Suppressor macrophage treated with lipopolysaccharide for 1 hour (primary cell): ENCODE measurements at regions not wholly inside any gene's neighbourhood (a gene's known extent, or its start where the extent isn't known, plus 50 kb on each side); places are given as distances from the start of the nearest gene placed in this dataset.

Source experiments
- DNase-seq, 3 donors: peaks; one replicate each; pipeline ENCODE4 v3.0.0-alpha.2; 2020 to 2022

DNA sequence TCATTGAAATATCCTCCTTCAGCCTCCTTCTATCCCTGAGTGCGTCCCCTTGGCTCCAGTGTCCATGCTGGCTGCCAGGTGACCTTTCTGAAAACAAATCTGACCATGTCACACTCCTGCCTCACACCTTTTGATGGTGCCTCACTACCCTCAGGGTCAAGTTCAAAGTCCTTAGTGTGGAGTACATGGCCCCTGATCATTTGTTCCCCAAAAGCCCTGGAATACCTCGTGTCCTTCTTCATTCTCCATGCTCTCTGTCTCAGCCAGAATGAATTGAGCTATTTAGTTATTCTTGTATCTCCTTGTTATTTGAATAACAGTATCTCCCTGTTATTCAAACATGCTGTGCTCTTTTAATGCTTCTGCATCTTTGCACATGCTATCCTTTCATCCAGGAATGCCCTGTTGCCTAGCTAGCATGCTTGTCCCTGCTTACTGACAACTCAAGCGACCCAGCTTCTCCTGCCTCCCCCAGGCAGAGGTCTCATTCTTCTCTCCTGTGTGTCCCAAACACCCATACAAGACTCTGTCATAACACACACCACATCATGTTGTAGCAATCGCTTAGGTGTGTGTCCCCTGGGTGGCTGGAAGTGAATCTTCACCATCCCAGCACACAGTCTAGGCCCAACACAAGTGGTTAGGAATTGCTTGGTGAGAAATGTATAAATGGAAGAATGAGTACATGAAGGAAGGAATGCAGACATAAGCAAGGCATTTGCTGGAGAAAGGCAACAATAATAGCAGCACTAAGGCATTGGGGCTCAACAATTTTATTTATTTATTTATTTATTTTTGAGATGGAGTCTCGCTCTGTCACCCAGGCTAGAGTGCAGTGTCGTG lies 144.0 kb downstream of the DDX1 start:
- no peak for DNase-seq

DNA sequence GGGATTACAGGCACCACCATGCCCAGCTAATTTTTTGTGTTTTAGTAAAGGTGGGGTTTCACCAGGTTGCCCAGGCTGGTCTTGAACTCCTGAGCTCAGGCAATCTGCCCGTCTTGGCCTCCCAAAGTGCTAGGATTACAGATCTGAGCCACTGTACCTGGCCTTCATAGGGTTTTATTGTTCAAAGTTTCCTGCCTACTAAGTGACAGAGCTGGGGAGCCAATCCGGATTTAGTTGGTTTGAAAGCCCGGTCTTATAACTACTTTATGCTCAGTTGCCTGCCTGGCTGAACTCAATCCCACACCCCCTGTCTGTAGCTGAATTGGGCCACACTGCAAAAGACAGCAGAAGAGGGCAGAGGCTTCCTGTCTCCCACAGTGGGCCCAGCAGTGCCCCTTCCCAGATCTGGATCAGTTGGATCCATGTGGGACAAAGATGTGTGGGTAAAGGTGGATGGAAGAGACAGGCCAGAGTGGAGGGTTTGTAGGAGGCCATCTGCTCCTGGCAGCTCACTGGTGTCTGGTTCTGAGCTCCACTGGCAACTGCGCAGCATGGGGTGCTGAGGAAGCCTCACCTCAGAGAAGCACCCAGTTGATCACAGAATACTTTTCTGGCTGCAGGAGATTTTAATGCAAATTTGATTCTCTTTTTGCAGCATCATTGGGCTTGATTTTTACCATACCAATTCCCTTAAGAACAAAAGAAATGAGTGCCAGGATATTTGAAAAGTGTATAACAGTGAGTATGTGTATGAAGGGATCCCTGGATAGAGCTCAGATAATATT lies 144.9 kb downstream of the DDX1 start:
- no peak for DNase-seq

DNA sequence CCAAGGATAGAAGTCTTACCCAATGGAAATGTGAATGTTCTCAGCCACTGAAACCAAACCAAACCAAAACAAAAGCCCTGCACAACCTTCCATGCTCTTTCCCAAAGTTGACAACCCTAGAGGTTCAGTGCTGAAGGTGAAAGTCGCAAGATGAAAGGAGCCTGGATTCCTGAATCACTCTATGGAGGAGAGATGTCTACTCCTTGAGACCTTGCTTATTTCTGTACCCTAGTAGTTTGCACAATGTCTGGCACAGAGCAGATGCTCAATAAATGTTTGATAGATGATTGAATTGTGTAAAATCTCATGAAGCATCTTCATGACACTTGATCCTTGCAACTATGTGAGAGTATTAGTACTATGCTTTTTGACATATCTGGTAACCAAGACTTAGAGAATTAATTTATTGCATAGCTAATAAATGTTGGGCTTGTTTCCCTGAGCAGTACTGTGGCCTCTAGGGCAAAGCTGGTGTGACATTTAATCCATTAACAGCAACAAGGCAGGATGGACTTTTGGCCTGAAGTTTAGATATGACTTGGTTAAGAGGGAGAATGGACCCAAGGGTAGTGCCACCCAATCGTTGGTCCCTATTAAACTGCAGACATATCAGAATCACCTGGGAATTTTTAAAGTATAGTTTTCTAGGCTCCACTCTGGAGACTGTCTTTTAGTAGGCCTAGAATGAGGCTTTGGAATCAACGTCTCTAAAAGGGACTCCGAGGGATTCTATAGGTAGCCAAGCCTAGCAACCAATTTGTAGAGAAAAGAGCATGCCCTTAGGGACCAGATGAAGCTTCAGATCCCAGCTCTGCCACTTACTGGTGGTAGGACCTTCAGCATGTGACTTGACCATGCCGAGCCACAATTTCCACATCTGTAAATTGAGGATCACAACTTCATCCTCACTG lies 145.9 kb downstream of the DDX1 start:
- no peak for DNase-seq

DNA sequence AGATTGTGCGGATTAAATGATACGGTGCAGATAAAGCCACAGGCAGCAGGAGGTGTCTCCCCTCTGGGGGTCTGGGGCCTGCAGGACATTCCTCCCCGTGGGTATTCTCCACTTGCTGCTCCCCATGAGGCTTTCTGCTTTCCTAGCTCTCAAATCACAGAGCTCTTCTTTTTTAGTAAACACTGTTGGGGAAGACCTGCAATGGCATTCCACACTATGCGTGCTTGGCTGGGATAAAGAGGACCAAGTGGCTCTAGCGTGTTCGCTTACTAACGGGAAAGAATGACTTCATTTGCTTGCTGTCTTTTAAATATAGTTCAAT lies 146.5 kb downstream of the DDX1 start:
- DNase-seq = no peak

DNA sequence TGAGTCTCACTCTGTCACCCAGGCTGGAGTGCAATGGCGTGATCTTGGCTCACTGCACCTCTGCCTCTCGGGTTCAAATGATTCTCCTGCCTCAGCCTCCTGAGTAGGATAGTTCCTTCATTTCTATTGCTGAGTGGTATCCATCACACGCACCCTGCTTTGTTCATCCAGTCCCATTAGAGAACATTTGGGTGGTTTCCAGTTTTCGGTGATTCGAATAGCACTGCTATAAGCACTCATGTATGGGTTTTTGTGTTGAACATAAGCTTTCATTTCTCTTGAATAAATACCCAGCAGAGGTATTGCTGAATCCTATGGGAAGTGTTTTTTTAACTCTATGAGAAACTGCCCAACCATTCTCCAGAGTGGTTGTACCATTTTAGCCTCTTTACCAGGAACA lies 147.3 kb downstream of the DDX1 start:
- no peak for DNase-seq

DNA sequence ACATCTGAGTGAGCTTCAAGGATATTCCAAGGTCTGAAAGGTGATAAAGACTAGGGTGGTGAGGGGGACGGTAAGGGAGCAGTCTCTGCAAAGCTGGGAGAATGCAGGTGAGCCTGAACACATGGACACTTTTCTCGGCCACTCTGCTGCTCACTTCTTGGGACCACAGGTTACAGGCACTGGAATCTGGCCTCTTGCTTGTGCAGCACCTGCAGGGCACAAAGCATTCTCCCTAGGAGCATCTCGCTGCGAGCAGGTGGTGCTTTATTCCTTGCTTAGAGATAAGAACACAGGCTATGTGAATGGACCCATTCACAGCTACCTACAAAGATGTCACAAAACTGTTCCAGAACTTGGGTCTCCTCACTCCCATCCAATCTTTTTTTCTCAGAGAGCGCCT lies 153.2 kb downstream of the DDX1 start:
- DNase-seq = no peak

DNA sequence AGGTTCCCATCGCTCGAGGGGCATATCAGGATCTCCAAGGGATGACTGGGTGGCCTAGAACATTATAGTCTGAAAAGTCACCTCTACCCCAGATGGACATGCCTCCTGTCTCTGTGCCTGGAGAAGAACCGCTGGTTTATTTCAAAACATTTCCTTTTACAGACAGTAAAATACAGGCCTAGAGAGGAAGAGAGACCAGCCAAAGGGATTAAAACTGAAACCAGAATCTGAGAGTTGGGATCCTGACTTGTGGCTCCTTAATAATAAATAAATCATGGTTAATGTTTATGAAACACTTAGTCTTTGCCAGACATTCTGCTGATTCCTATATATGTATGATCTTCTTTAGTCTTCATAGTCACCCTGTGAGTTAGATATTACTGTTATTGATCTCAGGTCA lies 153.7 kb downstream of the DDX1 start:
- no peak for DNase-seq

DNA sequence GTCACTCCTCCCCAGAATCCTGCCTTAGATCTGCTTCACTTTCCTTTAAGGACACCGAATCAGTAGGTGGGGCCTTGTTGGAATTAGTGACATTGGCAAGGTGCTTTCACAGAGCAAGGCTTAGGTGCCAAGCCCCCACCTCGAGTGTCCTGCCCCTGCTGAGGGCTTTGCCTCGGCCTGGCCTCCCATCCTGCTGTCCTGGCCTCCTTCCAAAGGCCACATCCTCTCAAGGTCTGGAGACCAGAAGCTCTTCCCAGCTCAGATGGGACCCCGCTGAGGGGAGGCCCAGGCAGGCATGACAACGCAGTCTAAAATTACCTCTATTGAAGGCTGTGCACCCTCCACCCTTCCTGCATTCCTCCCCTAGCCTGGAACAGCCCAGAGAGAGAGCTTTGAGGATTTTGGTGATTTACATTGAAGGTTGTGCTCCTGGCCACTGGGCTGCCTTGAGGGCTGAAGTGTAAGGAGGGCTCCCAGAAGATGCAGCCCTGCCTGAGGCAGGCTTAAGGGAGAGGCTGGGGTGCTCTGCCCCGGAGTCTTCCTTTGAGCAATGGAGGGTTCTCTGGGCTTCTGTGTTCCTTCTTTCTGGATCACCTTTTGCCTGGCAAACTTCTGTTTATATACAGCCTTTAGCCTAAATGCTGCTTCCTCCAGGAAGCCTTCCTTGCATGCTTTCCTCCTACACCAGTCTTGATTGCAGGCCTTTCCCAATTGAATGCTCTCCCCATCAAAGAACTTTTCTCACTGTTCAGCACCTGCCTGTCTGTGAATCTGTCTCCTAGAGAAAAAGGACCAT lies 154.4 kb downstream of the DDX1 start:
- DNase-seq = no peak

DNA sequence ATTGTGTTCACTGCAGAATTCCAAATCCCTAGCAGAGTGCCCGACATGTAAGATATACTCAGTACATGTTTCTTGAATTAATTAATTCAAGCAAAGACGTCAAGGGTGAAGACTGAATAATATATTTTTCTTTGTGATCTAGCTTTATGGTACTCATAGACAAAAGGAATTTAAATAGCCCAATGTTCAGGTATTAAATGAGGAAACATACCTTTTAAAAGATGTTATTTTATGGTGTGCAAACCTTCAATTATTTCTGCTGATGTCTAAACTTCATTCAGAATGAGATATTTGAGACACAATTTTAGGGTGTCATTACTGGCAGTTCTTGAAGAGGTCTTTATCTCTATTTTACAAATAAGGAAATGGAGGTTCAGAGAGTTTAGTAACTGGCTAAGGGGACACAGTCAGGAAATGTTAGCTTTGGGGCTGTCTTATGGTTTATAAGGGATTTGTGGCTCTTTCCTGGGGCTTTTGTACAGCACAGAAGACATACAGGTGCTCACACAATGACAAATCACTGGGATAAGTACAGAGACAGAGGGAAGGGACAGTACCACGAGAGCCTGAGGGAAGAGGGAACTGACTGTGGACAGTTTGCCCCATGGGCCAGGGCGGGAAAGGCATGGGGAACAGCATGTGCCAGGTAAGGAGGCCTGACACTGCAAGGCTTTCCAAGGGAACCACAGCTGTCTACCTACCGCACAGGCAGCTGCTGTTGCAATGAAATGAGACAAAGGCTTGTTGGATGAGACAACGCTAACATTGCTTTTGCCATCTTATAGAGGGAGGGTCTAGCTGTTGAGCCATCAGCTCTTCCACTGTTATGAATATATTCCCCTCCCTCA lies 155.3 kb downstream of the DDX1 start:
- no peak for DNase-seq

DNA sequence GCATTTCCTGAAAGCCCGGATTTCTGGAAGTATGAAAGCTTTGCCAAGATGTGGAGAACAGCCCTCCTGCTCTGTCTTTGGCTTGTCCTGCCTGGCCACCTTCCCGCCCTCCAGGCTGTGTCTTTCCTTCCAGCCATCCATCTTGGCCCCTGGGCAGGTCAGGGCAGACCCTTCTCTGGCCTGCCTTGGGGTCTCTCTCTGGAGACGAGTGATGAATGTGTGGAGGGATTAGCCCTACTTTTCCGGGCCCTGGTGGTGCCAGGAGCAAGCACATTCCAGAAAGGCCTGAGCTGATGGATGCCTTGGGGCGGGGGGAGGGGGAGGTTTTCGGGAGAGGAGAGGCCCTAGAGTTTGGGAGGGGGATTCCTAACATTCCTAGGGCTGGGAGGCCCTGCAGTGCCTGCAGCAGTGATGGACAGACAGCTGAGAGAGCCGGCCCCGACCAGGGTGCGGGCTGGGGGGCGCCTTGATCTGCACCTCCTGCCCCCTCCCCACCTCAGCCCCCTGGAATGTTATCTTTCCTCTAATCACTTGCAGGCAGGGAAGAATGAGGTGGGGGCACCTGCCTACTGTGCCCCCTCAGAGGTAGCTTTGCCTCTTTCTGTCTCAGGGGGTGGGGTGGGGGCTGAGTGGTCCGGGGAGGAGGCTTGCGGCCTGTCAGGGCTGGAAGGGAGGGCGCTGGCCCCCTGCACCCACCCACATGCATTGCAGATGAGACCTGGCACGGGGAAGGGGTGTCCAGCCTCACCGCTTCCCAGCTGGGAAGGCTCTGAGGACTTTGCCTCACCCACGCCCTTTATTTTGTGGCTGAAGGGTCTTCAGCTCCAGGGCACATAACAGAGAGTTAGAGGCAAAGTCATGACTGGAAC lies 156.2 kb downstream of the DDX1 start:
- no peak for DNase-seq

DNA sequence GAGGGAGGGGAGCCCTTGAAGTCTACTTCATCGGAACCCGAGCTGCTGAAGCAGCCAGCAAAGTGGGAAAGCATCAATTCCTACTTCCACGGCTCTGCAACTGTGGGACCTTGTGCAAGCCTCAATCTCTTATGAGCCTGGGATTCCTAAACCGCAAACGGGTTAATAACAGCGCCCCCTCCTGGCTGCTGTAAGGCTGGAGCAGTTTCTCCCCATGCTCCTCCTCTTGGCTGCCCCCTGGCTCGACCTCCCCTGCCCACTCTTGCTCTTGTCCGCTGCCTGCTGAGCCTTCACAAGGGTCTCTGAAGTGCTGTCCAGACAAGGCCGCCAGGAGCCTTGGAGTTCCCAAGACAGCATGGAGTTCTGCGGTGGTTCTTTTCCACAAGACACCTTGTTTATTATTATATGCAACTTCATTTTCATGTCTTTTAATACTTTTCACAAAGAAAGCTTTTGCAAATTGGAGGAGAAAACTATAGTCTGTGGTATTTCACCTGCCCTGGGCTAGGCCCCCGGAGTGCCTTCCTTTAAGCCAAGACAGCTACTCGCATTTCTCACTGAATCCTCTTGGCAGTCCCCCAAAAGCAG lies 157.2 kb downstream of the DDX1 start:
- DNase-seq = peak; percentile 22 to 46 (median 24)

DNA sequence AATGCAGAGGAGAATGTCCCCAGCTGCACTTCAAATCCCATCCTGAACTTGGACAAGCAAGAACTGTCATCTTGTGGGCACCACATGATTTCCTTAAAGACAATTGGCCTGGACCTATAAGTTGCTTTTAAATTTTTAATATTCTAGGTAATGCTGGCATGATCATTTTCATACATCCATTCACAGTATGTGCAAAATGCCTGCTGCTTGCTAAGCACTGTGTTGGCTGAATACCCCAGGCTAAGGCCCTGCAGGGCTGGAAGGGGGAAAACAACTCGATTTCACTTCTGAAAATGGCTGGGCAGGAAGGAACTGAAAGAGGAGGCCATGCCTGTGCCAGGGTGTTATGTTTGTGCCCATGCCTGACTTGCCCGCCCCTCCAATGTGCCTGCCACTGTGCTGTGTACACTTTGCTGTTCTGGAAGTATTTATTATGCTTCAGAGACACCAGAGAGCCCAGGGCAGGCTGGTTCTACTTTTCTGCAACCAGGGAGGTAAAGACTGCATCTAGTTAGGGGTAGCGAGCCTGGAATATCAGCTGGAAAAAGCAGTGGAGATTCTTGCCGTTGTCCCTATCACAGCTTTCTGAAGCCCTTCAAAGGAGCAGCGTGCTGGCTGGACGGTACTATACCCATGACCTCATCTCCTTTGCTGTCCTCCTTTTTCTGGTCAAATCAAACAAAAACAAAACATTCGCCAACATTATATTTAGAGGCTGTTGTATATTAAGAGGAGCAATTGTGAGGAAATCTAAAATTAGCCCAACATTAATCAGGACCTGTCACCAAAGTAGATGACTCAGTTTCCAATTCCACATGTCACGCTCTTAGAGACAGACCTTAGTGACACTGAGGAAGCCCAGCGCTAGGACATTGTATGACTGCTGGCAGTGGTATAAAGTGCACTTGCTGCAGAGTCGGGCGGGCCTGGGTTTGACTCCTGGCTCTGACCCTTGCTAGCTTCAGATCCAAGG lies 158.1 kb downstream of the DDX1 start:
- DNase-seq = no peak

DNA sequence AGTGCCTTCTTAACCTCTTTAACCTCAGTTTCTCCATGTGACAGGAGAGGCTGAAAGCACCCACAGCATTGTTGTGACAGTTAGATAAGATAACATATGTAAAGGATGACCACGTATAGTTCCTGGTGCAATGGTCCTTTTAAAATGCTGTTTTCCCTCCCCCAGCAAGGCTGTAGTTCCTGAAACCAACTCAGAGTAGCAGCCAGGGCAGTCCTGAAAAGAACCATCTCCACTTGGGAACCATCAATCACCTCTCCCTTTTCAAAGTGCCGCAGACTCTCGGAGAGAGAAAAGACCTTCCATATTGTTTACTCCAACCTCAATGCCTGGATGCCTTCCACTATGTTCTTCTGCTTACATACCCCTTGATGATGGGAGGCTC lies 158.8 kb downstream of the DDX1 start:
- no peak for DNase-seq

DNA sequence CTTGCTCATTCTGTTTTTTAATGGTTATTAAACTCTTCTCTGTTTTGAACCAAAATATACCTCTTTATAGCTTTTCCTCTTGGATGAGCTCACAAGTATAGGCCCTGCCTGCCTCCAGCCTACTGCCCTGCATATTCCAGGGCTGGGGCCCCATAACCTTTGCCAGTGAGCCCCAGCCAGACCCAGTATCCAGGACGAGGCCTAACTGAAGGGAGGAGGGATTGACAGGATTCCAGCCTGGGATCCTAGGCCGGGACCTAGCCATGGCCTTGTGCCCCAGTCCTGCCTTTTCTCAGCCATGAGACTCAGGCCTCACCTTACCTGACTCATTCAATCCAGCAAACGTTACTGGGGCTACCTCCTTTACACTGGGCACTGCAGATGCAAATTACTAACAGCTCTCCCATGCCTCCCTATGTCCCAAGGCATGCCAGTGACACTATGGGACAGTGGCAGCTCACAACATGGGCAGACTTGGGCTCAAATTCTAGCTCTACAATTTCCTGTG lies 159.2 kb downstream of the DDX1 start:
- no peak for DNase-seq

DNA sequence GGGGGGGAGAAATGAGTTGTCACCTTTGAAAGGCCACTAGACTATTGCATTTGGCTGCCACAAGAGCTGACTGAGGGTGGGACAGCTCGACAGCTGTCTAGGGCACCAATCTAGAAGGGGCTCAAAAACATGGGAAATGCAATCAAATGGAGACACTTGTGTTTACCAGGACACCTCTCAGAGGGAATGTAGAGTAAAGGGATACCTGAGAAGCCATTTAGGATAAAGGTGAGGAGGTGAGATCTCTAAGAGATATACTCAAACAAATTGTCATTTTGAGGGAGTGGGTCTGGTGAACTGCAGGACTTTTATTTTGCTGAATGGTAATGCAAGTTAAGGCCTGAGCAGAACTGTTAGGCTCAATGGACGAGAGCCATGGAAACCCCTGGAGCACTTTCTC lies 159.8 kb downstream of the DDX1 start:
- no peak for DNase-seq

DNA sequence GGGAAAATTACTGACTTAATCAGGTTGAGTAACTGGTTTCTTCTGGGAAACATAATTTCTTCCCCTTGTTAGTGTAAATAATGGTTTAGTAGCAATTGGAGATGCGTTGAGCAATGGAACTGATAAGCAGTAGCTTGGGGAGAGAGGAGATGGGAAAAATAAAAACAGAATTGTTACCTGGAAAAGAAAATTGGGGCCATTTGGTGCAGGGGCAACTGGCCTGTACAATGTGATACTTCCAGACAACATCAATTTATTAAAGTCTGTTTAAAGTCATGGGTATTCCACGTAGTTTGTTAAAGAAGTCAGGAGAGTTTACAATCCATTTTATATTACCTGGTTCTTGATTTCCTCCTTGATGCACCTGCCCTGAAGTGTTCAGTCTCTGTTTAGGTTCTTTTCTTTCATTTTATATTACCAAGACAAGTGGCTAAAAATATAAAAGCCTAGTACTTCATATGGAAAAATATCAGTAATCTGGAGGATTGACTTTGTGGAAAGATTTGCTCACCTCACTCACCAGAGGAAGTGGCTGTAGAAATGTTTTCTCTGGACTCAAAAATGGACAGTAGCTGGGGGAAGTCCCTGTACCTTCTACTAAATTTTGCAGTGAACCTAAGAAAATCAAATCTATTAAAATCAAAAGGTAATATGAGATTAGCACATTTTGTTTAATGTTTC lies 161.0 kb downstream of the DDX1 start:
- DNase-seq = no peak

DNA sequence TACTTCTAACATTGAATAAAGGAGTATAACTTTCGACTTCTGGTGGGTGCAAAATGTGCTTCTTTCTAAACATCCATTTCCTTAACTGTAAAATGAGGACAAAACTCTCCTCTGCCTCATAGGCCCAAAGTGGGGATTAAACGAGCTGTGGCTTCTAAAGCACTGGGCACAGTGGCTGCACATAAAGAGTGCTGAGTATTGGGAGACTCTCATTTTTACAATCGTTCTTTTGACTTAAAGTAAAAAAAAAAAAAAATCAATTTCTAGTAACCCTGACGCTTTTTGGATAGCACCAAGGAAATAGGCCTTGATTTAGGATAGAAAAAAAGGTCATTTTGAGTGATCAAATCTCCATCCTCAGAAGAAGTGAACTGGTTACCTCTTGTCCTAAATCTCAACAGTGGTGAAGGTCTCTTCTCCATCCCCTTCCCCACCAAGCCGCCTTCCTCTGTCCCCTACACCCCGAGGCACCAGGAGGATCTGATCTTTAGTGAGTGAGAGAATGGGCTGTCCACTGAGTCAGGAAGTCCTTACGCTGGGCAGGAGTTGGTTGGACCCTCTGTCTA lies 161.6 kb downstream of the DDX1 start:
- no peak for DNase-seq
